ENCODE measurements at regions not wholly inside any gene's neighbourhood (a gene's known extent, or its start where the extent isn't known, plus 50 kb on each side); places are given as distances from the start of the nearest gene placed in this dataset.
"Not testable (repeated sequence)": the region's sequence is repeated elsewhere in the genome, so short reads cannot be mapped to it uniquely, and the experiment has no call there.

GRCh38 chr13:50467156-50468110 is 376.1 kb downstream of the DLEU7 start:
- DNase-seq (no peak), ATAC-seq (peak in 1 of 8 donors; percentile 17)
- Histone ChIP-seq H3K36me3 (no peaks in the 10 kb centered on the region), H3K27me3 (no peaks in the 10 kb centered on the region), H3K4me3 (no peak overlapping the region), H3K9me3 (no peaks in the 10 kb centered on the region), H3K27ac (peak overlapping the region in 1 of 10 donors; percentile 16), H3K4me1 (peaks cover 0 to 20% (median 6%) of the 10 kb centered on the region in 9 donors)
- intact Hi-C loops (cut with DNase I) = no loop called here
- WGBS, 2 donors = 39 to 53% methylated on average over 11 of the region's 11 CpGs
- no peak for TF ChIP-seq CTCF (IDR thresholded peaks at IDR 0.05)

GRCh38 chr13:50468849-50469669 is 374.4 kb downstream of the DLEU7 start:
- no peak for TF ChIP-seq CTCF (IDR thresholded peaks at IDR 0.05)
- Histone ChIP-seq H3K4me3 (no peak overlapping the region), H3K36me3 (no peaks in the 10 kb centered on the region), H3K27ac (peak overlapping the region in 1 of 10 donors; percentile 11), H3K9me3 (no peaks in the 10 kb centered on the region), H3K4me1 (peaks cover 0 to 20% (median 6%) of the 10 kb centered on the region in 9 donors), H3K27me3 (no peaks in the 10 kb centered on the region)
- no peak for ATAC-seq
- no peak for DNase-seq
- WGBS, 2 donors = 73 to 77% methylated on average over 13 of the region's 13 CpGs
- intact Hi-C loops (cut with DNase I) = no loop called here

DNA sequence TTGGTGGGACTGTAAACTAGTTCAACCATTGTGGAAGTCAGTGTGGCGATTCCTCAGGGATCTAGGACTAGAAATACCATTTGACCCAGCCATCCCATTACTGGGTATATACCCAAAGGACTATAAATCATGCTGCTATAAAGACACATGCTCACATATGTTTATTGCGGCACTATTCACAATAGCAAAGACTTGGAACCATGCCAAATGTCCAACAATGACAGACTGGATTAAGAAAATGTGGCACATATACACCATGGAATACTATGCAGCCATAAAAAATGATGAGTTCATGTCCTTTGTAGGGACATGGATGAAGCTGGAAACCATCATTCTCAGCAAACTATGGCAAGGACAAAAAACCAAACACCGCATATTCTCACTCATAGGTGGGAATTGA is 370.4 kb downstream of the DLEU7 start:
- ATAC-seq; H3K36me3 ChIP-seq; H3K27ac ChIP-seq; H3K27me3 ChIP-seq; H3K9me3 ChIP-seq; H3K4me3 ChIP-seq; intact Hi-C loops (cut with DNase I); DNase-seq: not testable (repeated sequence)
- WGBS, 2 donors = 88 to 95% methylated on average over 1 of the region's 3 CpGs
- peaks cover 0 to 34% (median 16%) of the 10 kb centered on the region in 9 donors for H3K4me1 ChIP-seq

- no peak for DNase-seq
- no peaks in the 10 kb centered on the region for H3K36me3 ChIP-seq
- H3K27me3 ChIP-seq = no peaks in the 10 kb centered on the region
- intact Hi-C loops (cut with DNase I) = no loop called here
- no peak overlapping the region for H3K27ac ChIP-seq
- 80 to 84% methylated on average over 2 of the region's 2 CpGs for WGBS, 2 donors
- H3K4me1 ChIP-seq = peaks cover 0 to 23% (median 14%) of the 10 kb centered on the region in 9 donors
- H3K9me3 ChIP-seq = no peaks in the 10 kb centered on the region
- ATAC-seq = peak in 1 of 8 donors; percentile 24
- H3K4me3 ChIP-seq = no peak overlapping the region
- no peak for TF ChIP-seq CTCF (IDR thresholded peaks at IDR 0.05)
These were observed 369.3 kb downstream of the DLEU7 start for GRCh38 chr13:50474088-50474662.
